K562 (cell line): ENCODE measurements at regions not wholly inside any gene's neighbourhood (a gene's known extent, or its start where the extent isn't known, plus 50 kb on each side); places are given as distances from the start of the nearest gene placed in this dataset.

Experiments used
- ATAC-seq: fragments of 200-7000 bp; cut with Tn5 transposase; 3 replicates; pipeline ENCODE4 v1.9.1; 2020; ENCODE audit warnings: moderate library complexity
- BruUV-seq: library from RNA; stranded (reverse); fragments of 400-500 nt; replicated peaks from 2 replicates; lab custom pipeline; 2021; lab: Mats Ljungman, UMichigan
- CTCF ChIA-PET: fragments of 300-600 bp; formaldehyde crosslinking; extraction: SDS; loops from one replicate; lab custom pipeline; 2021; ENCODE audit warnings: low intra/inter-chr PET ratio; lab: Yijun Ruan, JAX
- POLR2A ChIA-PET: fragments of 300-600, 350-650 bp; sonication (Branson Sonifier 250); formaldehyde crosslinking; extraction: SDS; loops from one replicate; lab custom pipeline; 2021; ENCODE audit warnings: antibody characterized with exemption, inconsistent platforms; lab: Yijun Ruan, JAX
- DNase-seq, 4 experiments: peaks; one replicate each; pipeline versions ENCODE4 v3.0.0 to v3.0.0-alpha.2; 2011 to 2018; ENCODE audit warnings: low spot score in 3 of 4, mixed read lengths in 3 of 4; ENCODE audit errors: extremely low read depth in 1 of 4
- FAIRE-seq: peaks from 2 replicates; lab custom pipeline; 2011; peaks lifted over from hg19 to GRCh38; lab: Jason Lieb, UNC
- H2AFZ ChIP-seq: 2 replicates; pipeline ENCODE4 v1.6.0; 2011; ENCODE audit warnings: low read depth, low read length, control low read depth, inconsistent platforms
- H3K27ac ChIP-seq: fragments of 200-600 bp; 3 replicates; pipeline ENCODE4 v1.8.0; 2011; ENCODE audit warnings: low read depth, mild to moderate bottlenecking, control low read depth, inconsistent platforms, low read length, moderate library complexity, mixed read lengths; ENCODE audit errors: extremely low read depth
- H3K27me3 ChIP-seq, 2 experiments: fragments of 300-600 bp in 1 of 2; 2 replicates in 1 of 2; 3 replicates in 1 of 2; pipeline versions ENCODE4 v1.6.0 to v1.8.0; 2011; ENCODE audit warnings: inconsistent platforms in 2 of 2, low read length in 2 of 2, mild to moderate bottlenecking in 1 of 2, mixed read lengths in 1 of 2, moderate library complexity in 1 of 2; ENCODE audit not compliant: control insufficient read depth in 2 of 2, insufficient read depth in 2 of 2
- H3K36me3 ChIP-seq: fragments of 300-600 bp; 3 replicates; pipeline ENCODE4 v1.8.0; 2011; ENCODE audit warnings: mild to moderate bottlenecking, low read length, inconsistent platforms; ENCODE audit not compliant: control insufficient read depth, insufficient read depth
- H3K4me1 ChIP-seq, 2 experiments: fragments of 200-600 bp in 1 of 2; replicated peaks in 1 of 2; 2 replicates in 1 of 2; 3 replicates in 1 of 2; pipeline versions ENCODE4 v1.5.1 to v1.8.0; 2011; ENCODE audit warnings: inconsistent platforms in 2 of 2, low read length in 2 of 2, mild to moderate bottlenecking in 1 of 2, mixed read lengths in 1 of 2, moderate library complexity in 1 of 2; ENCODE audit not compliant: control insufficient read depth in 2 of 2, insufficient read depth in 2 of 2
- H3K4me2 ChIP-seq: 2 replicates; pipeline ENCODE4 v1.6.1; 2011; ENCODE audit warnings: low read length, control low read depth, inconsistent platforms, mixed read lengths; ENCODE audit not compliant: insufficient read depth
- H3K4me3 ChIP-seq: fragments of 200-600 bp; sonication (generic), shearing (Covaris generic); 2 replicates; pipeline ENCODE4 v1.5.1; 2016; ENCODE audit warnings: control low read depth, inconsistent platforms
- H3K79me2 ChIP-seq: fragments of 200-600 bp; 3 replicates; pipeline ENCODE4 v1.8.0; 2011; ENCODE audit warnings: low read length, inconsistent platforms; ENCODE audit not compliant: control insufficient read depth, insufficient read depth
- H3K9ac ChIP-seq, 2 experiments: 2 replicates each; pipeline versions ENCODE4 v1.6.0 to v1.6.1; 2011; ENCODE audit warnings: low read depth in 2 of 2, low read length in 2 of 2, control low read depth in 1 of 2, inconsistent platforms in 1 of 2, mild to moderate bottlenecking in 1 of 2, mixed read lengths in 1 of 2; ENCODE audit not compliant: insufficient read depth in 1 of 2
- H3K9me1 ChIP-seq: one replicate; pipeline ENCODE4 v1.6.0; 2011; ENCODE audit warnings: inconsistent platforms, mild to moderate bottlenecking, low read length, moderate library complexity; ENCODE audit not compliant: control insufficient read depth, insufficient read depth
- H3K9me3 ChIP-seq: replicated peaks from 2 replicates; pipeline ENCODE4 v1.5.1; 2011; ENCODE audit warnings: low read depth, low read length, inconsistent platforms; ENCODE audit not compliant: control insufficient read depth, insufficient read depth
- H4K20me1 ChIP-seq: replicated peaks from 2 replicates; pipeline ENCODE4 v1.6.1; 2011; ENCODE audit warnings: low read length, inconsistent platforms, mixed read lengths; ENCODE audit not compliant: control insufficient read depth, insufficient read depth
- ATF4 ChIP-seq: fragments of 450-650 bp; formaldehyde crosslinking; IDR thresholded peaks from 2 replicates; pipeline ENCODE4 v1.4.0; 2022; ENCODE audit warnings: mild to moderate bottlenecking, moderate library complexity
- EWSR1 ChIP-seq: fragments of 450-650 bp; IDR thresholded peaks from 2 replicates; pipeline ENCODE4 v1.6.1; 2018; ENCODE audit warnings: borderline replicate concordance, mild to moderate bottlenecking, low read depth, moderate library complexity; ENCODE audit not compliant: partially characterized antibody
- KLF10 ChIP-seq: fragments of 250-450 bp; sonication (Bioruptor Pico); IDR thresholded peaks from 2 replicates; pipeline ENCODE4 v1.6.1; 2021; ENCODE audit warnings: matching md5 sums
- LEF1 ChIP-seq: fragments of 450-650 bp; IDR thresholded peaks from 2 replicates; pipeline ENCODE4 v1.6.1; 2016; ENCODE audit warnings: mild to moderate bottlenecking
- MEIS2 ChIP-seq: fragments of 450-650 bp; IDR thresholded peaks from 2 replicates; pipeline ENCODE4 v1.6.1; 2014; ENCODE audit warnings: mild to moderate bottlenecking; ENCODE audit not compliant: partially characterized antibody
- NR4A1 ChIP-seq, 2 experiments: fragments of 250-450 bp in 1 of 2; fragments of 450-650 bp in 1 of 2; sonication (Bioruptor Pico) in 1 of 2; IDR thresholded peaks; 2 replicates each; pipeline versions ENCODE4 v1.4.0 to v1.6.1; 2016 to 2020; ENCODE audit warnings: mild to moderate bottlenecking in 2 of 2, missing compliant biosample characterization in 1 of 2, missing genetic modification characterization in 1 of 2, moderate library complexity in 1 of 2
- PBX2 ChIP-seq, 2 experiments: IDR thresholded peaks in 1 of 2; conservative IDR thresholded peaks in 1 of 2; 2 replicates each; pipeline ENCODE4 v1.6.1; 2016; ENCODE audit warnings: low read depth in 2 of 2, mild to moderate bottlenecking in 1 of 2, missing compliant biosample characterization in 1 of 2, missing genetic modification characterization in 1 of 2, moderate library complexity in 1 of 2
- PKNOX1 ChIP-seq: fragments of 450-650 bp; IDR thresholded peaks from 2 replicates; pipeline ENCODE4 v1.6.1; 2016
- PML ChIP-seq: IDR thresholded peaks from 2 replicates; pipeline ENCODE4 v1.6.1; 2012; ENCODE audit warnings: low read length, inconsistent platforms
- SAP30 ChIP-seq: fragments of 200-600 bp; sonication (generic); IDR thresholded peaks from 2 replicates; pipeline ENCODE4 v1.6.1; 2012; ENCODE audit warnings: borderline replicate concordance, low read depth, mild to moderate bottlenecking, moderate library complexity, low read length, control low read depth, inconsistent platforms; ENCODE audit not compliant: insufficient read depth, poor library complexity, severe bottlenecking
- SREBF2 ChIP-seq: sonication (generic); formaldehyde crosslinking; IDR thresholded peaks from 2 replicates; pipeline ENCODE4 v1.4.0; 2020; ENCODE audit warnings: mild to moderate bottlenecking, missing genetic modification reagents
- ZNF224 ChIP-seq: sonication (generic); formaldehyde crosslinking; IDR thresholded peaks from 2 replicates; pipeline ENCODE4 v1.8.0; 2022; ENCODE audit warnings: mild to moderate bottlenecking, missing genetic modification reagents
- ZNF253 ChIP-seq: fragments of 250-450 bp; sonication (Bioruptor Pico); conservative IDR thresholded peaks from 2 replicates; pipeline ENCODE4 v1.6.1; 2021; ENCODE audit warnings: mild to moderate bottlenecking
- WGBS: fragments of 100-300 bp; shearing (Covaris generic); methylation state at CpG from one replicate; pipeline ENCODE4 v1.1.6; 2016; ENCODE audit warnings: low coverage, mixed read lengths; ENCODE audit not compliant: insufficient coverage; ENCODE audit errors: missing lambda C conversion rate; 5-methylcytosine and 5-hydroxymethylcytosine counted together
- in situ Hi-C: fragments of 300-500 bp; cut with MboI; formaldehyde crosslinking; loops from 4 replicates; pipeline ENCODE4 v1.15.0; 2018; ENCODE audit warnings: inconsistent platforms, mixed read lengths
- intact Hi-C: fragments of 100-400 bp; cut with micrococcal nuclease; formaldehyde crosslinking; loops from 2 replicates; pipeline ENCODE4 v1.14.2; 2022
- TF ChIP-seq, protein P1 (sequence below): sonication (generic); formaldehyde crosslinking; IDR thresholded peaks from 2 replicates; pipeline ENCODE4 v1.8.0; 2022; ENCODE audit warnings: mild to moderate bottlenecking, low read depth, missing genetic modification reagents

GRCh38 chr1:118275472-118276115, 90.6 kb upstream of the SPAG17 start:
- Histone ChIP-seq H3K9ac (no peak overlapping the region), H3K27me3 (no peaks in the 10 kb centered on the region), H3K79me2 (no peaks in the 10 kb centered on the region), H3K9me3 (no peaks in the 10 kb centered on the region), H3K4me2 (no peak overlapping the region), H3K9me1 (no peaks in the 10 kb centered on the region), H3K27ac (no peak overlapping the region), H4K20me1 (no peaks in the 10 kb centered on the region), H3K4me1 (no peaks in the 10 kb centered on the region), H2AFZ (no peak overlapping the region), H3K4me3 (no peak overlapping the region), H3K36me3 (no peaks in the 10 kb centered on the region)
- ChIA-PET CTCF (no interaction called here), POLR2A (no interaction called here)
- no peak for DNase-seq
- in situ Hi-C loops = no loop called here
- BruUV-seq = no TSS peak
- 1% methylated on average over 8 of the region's 8 CpGs for WGBS
- FAIRE-seq = no peak
- intact Hi-C loops = no loop called here
- TF ChIP-seq SREBF2 (CRISPR knock-in tag) (no peak), SAP30 (no peak), KLF10 (no peak), PKNOX1 (peak; percentile 54; the same call in 1 of the 2 replicates), ZNF253 (CRISPR knock-in tag) (no peak), ZNF224 (no peak), EWSR1 (no peak), PML (no peak), LEF1 (no peak), MEIS2 (peak; percentile 38), PBX2 (CRISPR knock-in tag; IDR thresholded peaks at IDR 0.05; ENCODE audit: low read depth) (no peak), PBX2 (tag; conservative IDR thresholded peaks at IDR 0.05; ENCODE audit: low read depth) (peak; percentile 91), NR4A1 (CRISPR knock-in tag; IDR thresholded peaks at IDR 0.05) (no peak), NR4A1 (tag; IDR thresholded peaks at IDR 0.05) (no peak), ATF4 (no peak)
- TF ChIP-seq, protein P1, sequence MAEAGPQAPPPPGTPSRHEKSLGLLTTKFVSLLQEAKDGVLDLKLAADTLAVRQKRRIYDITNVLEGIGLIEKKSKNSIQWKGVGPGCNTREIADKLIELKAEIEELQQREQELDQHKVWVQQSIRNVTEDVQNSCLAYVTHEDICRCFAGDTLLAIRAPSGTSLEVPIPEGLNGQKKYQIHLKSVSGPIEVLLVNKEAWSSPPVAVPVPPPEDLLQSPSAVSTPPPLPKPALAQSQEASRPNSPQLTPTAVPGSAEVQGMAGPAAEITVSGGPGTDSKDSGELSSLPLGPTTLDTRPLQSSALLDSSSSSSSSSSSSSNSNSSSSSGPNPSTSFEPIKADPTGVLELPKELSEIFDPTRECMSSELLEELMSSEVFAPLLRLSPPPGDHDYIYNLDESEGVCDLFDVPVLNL (CRISPR knock-in tag) = no peak
- no peak for ATAC-seq
